ENCODE measurements at regions not wholly inside any gene's neighbourhood (a gene's known extent, or its start where the extent isn't known, plus 50 kb on each side); places are given as distances from the start of the nearest gene placed in this dataset.
"Not testable (repeated sequence)": the region's sequence is repeated elsewhere in the genome, so short reads cannot be mapped to it uniquely, and the experiment has no call there.

DNA sequence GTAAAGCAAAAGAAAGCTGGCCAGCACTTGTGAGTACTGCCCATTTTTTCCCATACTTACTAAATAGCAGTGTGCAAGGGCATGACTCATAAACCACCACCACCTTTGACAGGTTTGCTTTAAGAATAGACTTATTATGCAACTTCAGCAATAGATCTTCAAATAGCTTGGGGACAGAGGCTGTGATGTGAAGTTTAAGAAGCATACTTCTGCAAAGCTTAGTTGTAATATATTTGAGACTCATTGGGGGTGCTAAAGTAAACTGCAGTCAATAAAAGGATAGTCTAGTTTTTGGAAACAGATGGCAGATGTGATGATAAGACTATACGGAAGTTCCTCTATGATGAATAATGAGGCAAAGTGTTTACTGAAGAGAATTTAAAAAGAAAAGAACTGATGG lies 210.0 kb downstream of the PLA2G4A start:
- no peak for DNase-seq (ENCODE audit: low spot score)

DNA sequence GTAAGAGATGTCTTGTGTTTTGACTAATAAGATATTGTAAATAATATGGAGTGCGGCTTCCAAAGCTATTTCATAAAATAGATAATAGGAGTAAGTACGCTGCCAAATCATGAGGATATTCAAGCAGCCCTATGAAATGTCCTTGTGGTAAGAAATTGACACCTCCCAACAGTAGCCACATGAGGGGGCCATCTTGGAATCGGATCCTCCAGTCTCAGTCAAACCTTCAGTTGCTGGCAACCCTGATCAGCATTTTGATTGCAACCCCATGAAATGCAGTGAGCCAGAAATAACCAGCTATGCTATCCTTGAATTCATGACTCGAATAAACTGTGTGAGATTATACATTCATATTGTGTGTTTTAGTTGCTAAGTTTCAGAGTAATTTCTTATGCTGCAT lies 212.4 kb downstream of the PLA2G4A start:
- DNase-seq (ENCODE audit: low spot score), result no peak

DNA sequence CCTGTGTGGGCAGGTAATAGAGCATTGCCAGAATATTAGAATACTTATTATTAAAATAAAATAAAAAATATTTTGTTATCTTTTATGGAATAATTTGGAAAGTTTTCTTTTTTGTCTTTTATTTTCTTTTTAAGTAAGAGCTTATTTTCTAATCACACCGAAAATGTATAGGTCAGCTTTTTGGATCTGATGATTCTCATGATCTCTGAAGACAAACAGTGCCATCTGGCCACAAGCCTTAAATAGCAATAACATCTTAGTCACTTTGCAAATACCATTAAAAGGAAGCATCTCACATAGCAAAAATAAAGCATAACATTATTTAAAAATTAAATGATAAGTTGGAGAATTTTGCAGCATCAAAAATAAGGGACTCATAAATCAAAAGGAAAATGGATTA lies 213.8 kb downstream of the PLA2G4A start:
- DNase-seq (ENCODE audit: low spot score), result no peak

DNA sequence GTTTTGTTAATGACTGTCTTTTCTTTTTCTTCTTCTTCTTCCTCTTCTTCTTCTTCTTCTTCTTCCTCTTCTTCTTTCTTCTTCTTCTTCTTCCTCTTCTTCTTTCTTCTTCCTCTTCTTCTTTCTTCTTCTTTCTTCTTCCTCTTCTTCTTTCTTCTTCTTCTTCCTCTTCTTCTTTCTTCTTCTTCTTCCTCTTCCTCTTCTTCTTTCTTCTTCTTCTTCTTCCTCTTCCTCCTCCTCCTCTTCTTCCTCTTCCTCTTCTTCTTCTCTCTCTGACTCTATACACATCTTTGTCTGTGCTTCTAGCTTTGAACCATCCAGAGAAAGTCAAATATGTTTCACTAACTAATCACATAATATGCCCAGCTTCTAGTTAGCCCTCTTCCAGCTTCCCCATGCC lies 214.7 kb downstream of the PLA2G4A start:
- not testable (repeated sequence) for DNase-seq (ENCODE audit: low spot score)

DNA sequence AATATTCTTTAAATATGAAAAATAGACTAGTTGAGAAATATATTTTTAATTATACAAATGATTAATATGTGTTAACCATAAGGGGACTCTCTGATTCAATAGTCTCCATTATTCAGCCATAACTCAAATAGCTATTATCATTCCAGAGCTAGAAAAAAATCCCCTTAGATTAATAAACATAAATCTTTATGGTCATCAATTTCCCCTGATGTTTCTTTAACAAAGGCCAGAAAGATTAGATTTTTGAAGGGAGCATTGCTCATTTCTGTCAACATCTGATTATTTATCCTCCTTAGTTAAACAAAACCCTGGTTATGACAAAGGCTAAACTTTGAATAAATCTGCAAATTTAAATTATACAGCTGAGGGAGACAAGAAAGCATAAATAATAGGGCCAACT lies 215.7 kb downstream of the PLA2G4A start:
- DNase-seq (ENCODE audit: low spot score), result no peak

DNA sequence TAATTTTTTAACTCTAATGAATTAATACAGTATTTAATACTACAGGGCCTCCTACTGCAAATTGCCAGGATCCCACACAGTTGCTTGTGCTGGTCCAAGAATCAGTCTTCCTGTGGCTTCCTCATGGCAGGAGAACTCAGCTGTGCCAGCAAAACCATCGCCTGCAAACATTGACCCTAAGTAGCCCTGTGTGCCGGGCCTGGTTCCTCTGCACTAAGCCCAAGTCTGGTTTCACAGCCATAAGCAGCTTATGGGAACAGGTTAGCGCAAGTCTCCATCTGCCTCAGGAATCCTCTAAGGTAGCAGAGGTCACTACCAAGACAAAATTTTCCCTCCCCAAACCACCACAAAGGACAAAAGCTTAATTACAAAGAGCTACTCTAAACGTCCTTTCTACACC lies 216.6 kb downstream of the PLA2G4A start:
- DNase-seq (ENCODE audit: low spot score), result no peak

DNA sequence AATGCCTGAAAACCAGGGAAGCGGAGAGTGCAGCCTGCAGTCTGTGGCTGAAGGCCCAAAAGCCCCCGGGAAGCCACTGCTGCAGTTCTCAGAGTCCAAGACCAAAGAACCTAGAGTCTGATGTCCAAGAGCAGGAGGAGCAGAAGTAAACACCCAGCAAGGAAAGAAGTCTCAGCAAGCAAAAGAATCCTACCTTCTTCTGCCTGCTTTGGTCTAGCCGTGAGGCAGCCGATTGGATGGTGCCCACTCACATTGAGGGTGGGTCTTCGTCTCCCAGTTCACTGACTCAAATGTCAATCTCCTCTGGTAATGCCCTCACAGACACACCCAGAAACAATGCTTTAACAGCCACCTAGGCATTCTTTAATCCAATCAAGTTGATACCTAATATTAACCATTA lies 217.5 kb downstream of the PLA2G4A start:
- DNase-seq (ENCODE audit: low spot score), result no peak

DNA sequence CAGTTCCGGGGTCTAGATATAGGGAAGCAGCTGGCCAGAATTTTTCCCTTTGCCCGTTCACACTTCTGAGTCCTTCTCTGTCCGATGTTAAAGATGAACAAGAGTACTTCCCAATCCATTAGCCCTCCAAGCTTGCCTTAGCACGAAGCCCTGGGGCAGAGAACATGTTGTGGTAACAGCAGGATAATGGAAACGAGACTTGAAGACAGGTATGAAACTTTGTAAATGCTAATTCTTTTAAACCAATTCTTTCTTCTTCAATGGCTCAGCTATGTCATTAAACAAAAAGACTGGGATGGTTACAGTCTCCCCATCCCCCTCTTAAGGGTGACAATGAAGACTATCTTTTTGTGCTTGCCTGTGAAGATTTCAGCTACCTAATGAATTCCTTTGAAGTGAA lies 218.5 kb downstream of the PLA2G4A start:
- peak; percentile 16 for DNase-seq (ENCODE audit: low spot score)

DNA sequence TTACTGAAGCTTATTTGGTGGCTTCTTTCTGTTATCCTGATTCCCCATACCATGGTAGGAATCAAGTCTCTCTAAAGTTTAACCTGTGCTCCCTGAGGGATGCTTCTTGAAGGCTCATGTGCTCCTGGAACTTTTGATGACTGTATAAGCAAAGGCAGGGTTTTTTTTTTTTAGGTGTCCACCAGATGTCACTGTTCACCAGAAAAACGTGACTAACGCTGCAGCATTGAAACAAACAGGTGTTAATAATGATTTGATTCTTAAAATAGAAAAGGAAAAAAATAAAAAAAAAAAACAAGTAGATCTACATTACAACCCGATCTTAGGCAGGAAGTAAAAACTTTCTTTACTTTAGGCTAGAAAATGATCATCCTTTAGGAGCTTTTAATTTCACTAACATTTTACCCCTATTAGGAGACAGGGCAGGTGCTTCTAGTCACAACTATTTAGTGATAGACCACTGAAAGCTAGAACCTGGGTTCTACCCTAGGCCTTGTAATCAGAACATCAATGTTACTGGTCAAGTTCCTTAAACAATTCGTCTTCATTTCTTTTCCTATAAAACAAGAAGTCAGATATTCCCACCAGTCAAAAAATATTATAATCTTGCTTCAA lies 223.0 kb downstream of the PLA2G4A start:
- DNase-seq (ENCODE audit: low spot score), result peak; percentile 42

DNA sequence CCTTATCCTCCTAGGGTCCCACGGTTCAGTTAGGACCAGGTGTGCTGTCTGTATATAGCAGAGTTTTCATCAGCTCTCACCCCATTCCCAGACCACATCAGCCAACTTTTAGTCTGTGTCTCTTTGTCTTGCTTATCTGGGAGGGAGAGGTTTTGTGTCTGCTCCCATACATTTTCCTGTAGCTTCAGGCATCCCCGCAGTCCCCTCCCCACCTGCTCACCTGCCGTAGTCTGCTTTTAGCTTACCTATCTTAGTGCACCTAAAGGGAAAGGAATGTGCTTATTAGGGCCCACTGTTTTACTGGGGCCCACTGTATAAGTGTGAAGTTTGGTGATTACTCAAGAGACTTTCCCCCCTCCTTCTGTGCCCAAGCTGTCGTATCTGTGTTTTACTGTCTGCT lies 225.1 kb downstream of the PLA2G4A start:
- no peak for DNase-seq (ENCODE audit: low spot score)

DNA sequence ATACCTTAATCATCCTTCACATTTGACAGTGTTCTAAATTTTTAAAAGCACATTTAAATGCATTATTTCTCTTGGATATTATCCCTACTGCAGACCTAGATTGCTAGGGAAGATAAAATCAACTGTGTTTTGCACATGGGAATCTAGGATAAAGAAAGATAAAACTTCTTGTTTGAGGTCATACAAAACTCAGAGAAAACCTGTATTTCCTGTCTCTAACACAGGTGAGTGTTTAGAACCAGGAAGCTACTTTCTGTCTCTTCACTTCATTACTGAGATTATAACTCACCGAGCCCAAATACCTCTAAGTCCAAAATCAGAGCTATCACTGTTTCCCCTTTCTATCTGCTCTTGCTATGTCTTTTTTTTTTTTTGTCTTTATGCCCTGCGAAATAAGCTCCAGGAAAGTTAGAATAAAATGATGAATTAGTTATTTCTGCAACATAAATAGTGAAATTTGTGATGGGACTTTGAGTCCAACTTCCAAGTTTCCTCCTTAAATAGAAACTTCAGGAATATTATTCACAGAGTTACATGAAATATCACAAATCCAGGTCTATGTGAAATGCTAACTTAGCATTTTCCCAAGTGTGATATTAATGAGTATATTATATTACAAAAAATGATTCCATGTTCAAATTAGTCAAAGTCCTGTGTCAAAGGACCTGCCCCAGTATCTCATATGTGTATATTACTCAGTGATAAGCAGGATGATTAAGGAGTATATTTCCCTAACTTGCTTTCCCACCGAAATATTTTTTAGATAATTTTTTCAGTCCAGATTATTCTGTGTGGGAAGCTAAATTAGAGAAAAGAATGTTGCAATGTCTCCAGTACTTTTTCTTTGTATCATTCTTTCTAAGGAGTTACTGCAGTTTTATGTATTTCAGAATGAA lies 226.4 kb downstream of the PLA2G4A start:
- no peak for DNase-seq (ENCODE audit: low spot score)

DNA sequence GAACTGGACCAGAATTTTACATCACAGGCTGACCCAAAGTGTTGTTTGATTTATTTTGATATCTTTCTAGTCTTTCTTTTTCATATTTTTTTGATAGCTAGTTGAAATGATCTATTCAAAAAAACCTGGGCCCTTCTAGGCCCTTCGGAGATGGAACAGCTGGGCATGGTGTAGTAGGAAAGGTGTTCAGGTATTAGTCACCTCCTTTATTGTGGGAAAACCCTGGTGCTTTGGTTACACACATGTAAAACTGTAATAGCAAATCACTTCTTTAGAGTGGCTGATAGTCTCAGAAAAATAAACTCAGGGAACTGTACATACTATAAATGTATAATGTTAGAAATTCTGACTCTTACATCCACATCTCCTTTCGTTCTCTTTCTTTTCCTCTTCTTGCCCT lies 234.5 kb downstream of the PLA2G4A start:
- DNase-seq (ENCODE audit: low spot score), result no peak

DNA sequence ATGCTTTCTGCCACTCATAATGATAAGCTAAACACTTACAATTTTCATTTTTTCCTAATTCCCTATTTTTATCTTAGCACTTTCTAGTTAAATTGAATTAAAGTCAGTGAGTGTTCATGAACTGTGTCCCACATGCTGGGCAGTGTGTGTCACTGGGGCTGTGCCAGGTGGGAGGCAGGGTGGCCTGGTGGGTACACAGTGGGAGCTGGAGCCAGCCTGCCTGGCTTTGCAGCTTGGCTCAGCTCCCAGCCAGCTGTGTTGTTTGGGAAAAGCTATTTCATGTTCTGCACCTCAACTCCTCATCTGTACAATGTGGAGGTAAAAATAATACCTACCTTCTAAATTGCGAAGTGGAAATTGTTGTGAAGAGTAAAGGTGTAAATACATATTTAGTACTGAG lies 238.4 kb downstream of the PLA2G4A start:
- DNase-seq (ENCODE audit: low spot score), result peak; percentile 31

DNA sequence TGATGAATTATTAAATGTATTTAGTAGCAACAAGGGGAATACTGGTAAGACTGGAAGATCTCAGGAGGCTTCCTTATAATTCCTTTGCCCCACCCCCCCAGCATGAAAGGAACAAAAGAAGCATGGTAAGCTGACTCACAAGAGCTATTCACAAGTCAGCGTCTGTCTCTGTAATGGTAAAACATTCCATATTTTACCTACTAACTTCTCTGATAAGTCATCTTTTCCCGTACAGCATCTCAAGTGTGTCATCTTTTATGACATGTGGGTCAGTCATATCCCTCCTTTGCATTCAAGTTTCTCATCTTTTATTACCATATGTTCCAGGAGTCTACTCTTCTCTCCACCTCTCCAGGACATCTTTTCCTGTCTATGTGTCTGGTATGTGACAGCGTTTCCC lies 241.3 kb downstream of the PLA2G4A start:
- no peak for DNase-seq (ENCODE audit: low spot score)

GRCh38 chr1:187072262-187073034 lies 243.7 kb downstream of the PLA2G4A start:
- DNase-seq (ENCODE audit: low spot score), result not testable (repeated sequence)

- DNase-seq (ENCODE audit: low spot score), result not testable (repeated sequence)
Measured at GRCh38 chr1:187073035-187073560, 244.3 kb downstream of the PLA2G4A start.

- not testable (repeated sequence) for DNase-seq (ENCODE audit: low spot score)
Measured at GRCh38 chr1:187073634-187074245, 245.0 kb downstream of the PLA2G4A start.

- DNase-seq (ENCODE audit: low spot score), result no peak
Measured at GRCh38 chr1:187074445-187075048, 245.8 kb downstream of the PLA2G4A start.

DNA sequence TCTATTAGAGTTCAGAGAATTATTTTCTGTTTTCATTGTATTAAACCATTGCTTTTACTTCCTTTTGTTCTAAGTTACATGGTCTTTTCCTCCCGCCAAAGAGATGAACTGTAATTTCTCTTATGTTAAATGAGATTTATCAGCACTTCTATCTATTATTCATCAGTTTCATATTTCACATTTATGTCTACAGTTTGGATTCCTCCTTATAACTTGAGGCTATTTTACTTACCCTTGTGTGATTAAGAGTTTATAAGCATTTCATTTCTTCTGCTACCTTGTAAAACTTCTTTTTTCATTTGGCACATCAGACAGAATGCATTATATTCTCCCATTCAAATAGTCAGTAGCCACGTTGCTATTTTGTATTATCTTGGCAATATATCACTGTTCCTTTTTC lies 248.2 kb downstream of the PLA2G4A start:
- no peak for DNase-seq (ENCODE audit: low spot score)

DNA sequence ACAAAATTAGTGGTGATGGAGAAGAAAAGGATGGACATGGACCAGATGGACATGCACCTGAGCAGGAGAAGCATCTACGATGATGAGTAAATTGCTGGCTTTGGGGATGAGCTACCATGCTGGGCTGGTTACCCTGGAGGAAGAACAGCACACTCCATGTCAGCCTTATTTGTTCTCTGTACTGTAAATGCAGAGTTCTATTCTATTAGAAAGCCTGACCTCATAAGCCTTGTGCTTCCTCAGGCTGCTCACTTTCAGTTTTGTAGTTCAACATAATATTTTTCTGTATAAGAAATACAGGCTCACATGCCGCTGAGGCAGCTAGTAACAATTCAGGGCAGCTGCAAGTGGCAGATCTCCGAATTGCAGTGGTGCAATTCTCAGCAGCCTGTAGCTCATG lies 249.6 kb downstream of the PLA2G4A start:
- no peak for DNase-seq (ENCODE audit: low spot score)

DNA sequence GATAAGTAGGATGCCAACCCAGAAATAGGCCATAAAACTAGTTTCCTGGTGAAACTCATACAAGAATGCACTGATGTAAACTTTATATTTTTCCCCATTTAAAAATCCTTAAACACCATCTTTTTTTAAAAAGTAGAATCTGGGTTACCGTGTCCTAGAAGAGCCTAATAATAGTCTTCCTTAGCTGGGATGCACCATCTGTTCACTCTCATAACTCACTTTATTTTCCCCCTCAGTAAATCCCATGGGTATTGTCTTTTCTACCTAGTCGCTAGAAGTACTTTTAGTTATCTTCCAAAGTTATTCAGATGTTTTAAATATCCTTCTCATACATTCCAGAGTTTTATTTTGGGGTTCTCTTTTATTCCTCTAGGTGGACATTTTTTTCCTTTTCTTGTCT lies 250.2 kb downstream of the PLA2G4A start:
- no peak for DNase-seq (ENCODE audit: low spot score)

DNA sequence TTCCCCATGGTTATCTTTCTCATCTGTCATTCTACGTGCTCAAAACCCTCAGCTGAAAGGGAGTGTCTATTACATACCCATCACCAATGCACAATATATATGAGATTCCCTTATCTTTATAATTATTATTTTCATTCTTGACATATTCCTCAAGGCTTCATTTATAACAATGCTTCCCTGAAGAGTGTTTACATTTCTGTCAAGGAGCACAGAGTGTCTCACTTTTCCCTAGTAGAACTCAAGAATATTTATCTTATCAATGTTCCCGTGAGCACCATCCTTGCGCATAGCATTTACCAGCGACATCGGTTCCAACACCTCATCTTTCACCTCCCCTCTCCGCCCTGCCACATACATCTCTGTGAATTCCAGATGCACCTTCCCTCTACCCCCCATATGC lies 250.6 kb downstream of the PLA2G4A start:
- no peak for DNase-seq (ENCODE audit: low spot score)

Measured in iPS-NIHi11 (cell line).